Muscle layer of duodenum (tissue), 2 donors: ENCODE measurements at regions not wholly inside any gene's neighbourhood (a gene's known extent, or its start where the extent isn't known, plus 50 kb on each side); places are given as distances from the start of the nearest gene placed in this dataset.
"Not testable (repeated sequence)": the region's sequence is repeated elsewhere in the genome, so short reads cannot be mapped to it uniquely, and the experiment has no call there.

Source experiments
- H3K27ac ChIP-seq: one replicate; pipeline ENCODE4 v1.7.0; 2013; ENCODE audit warnings: mild to moderate bottlenecking, low read length
- H3K27me3 ChIP-seq: one replicate; pipeline ENCODE4 v1.7.0; 2013; ENCODE audit warnings: low read depth, mild to moderate bottlenecking, control low read depth, low read length
- H3K36me3 ChIP-seq, 2 donors: one replicate each; pipeline ENCODE4 v1.7.0; 2013; ENCODE audit warnings: low read length in 2 of 2, control low read depth in 1 of 2, mild to moderate bottlenecking in 1 of 2; ENCODE audit not compliant: insufficient read depth in 2 of 2, control insufficient read depth in 1 of 2
- H3K4me1 ChIP-seq, 2 donors: one replicate each; pipeline ENCODE4 v1.7.0; 2013; ENCODE audit warnings: low read length in 2 of 2, mild to moderate bottlenecking in 2 of 2, control low read depth in 1 of 2, moderate library complexity in 1 of 2; ENCODE audit not compliant: insufficient read depth in 2 of 2, control insufficient read depth in 1 of 2
- H3K4me3 ChIP-seq, 2 donors: one replicate each; pipeline ENCODE4 v1.7.0; 2013; ENCODE audit warnings: low read length in 2 of 2, low read depth in 1 of 2, mild to moderate bottlenecking in 1 of 2
- H3K9me3 ChIP-seq, 2 donors: one replicate each; pipeline ENCODE4 v1.7.0; 2013; ENCODE audit warnings: low read length in 2 of 2, control low read depth in 1 of 2, mild to moderate bottlenecking in 1 of 2; ENCODE audit not compliant: control insufficient read depth in 1 of 2
- donor health status: healthy.

DNA sequence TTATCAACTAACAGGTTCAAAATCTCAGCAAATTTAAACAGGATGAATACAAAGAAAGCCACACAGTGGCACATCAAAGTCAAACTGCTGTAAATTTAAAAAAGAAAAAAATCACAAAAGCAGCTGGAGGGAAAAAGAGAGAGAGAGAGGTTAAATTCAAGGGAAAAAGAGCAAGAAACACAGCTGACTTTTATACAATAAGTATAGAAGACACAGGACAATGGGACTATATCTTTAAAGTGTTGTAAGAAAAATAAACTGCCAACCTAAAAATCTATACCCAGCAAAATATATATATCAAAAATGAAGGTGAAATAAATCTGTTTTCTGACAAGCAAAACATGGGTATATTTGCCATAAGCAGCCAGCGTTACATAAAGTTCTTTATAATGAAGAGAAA, 261.5 kb downstream of the TLE1 start:
- Histone ChIP-seq H3K9me3 (peaks cover 0 to 2% of the 10 kb centered on the region in 2 donors), H3K27ac (no peak overlapping the region), H3K36me3 (no peaks in the 10 kb centered on the region), H3K4me3 (no peak overlapping the region), H3K4me1 (no peaks in the 10 kb centered on the region), H3K27me3 (no peaks in the 10 kb centered on the region)

DNA sequence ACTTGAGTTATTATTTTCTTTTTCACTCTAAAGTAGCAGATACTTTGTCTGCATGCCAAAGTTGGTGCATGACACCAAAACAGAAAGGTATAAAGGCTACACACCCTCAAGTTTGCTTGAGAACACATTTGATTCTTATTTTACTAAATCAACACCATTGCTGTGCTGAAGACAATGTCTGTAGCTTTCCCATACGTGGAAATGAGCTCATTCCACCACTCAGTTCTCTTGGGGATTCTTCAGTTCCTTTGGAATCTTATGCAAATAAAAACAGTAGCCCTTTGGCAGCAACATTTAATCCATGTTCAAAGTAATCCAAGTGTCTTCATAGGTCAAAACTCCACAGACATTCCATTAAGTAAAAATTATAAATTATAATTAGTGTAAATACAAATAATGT, 264.9 kb downstream of the TLE1 start:
- H3K4me3 ChIP-seq: no peak overlapping the region
- no peaks in the 10 kb centered on the region for H3K27me3 ChIP-seq
- H3K4me1 ChIP-seq: no peaks in the 10 kb centered on the region
- H3K9me3 ChIP-seq: peaks cover 0 to 2% of the 10 kb centered on the region in 2 donors
- no peak overlapping the region for H3K27ac ChIP-seq
- H3K36me3 ChIP-seq: no peaks in the 10 kb centered on the region

DNA sequence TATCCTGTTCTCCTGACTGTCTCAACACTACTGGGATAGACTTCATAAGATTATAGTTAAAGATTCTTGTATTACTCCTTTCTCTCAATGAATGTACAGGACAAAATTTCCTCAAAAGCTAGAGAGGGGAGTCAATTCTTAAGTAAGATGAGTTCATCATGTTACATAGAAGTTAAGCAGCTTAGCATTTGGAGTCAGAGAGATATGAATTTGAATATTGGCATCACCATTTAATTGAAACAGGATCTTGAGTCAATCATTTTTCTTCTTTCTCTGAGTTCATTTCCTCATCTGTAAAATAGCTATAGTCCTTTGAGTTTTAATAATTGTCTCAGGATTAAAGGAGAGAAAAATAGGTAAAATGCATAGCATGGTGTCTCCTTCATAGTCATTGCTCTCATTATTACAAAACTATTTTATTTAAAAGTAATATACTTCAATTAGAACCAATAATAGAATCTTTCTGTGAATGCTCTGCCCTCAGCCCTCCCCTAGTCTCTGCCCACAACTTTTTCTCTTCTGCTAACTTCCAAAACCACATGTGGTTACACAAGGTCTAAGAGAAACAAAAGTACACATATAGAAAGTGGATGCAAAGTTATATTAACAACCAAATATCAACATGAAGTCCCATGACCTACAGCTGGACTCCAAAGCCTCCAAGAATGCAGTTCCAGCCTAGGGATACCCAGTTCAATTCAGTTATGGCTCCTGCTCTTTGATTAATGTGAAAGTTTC, 265.6 kb downstream of the TLE1 start:
- Histone ChIP-seq H3K36me3 (no peaks in the 10 kb centered on the region), H3K27ac (no peak overlapping the region), H3K4me1 (no peaks in the 10 kb centered on the region), H3K4me3 (no peak overlapping the region), H3K27me3 (no peaks in the 10 kb centered on the region), H3K9me3 (peaks cover 0 to 2% of the 10 kb centered on the region in 2 donors)

DNA sequence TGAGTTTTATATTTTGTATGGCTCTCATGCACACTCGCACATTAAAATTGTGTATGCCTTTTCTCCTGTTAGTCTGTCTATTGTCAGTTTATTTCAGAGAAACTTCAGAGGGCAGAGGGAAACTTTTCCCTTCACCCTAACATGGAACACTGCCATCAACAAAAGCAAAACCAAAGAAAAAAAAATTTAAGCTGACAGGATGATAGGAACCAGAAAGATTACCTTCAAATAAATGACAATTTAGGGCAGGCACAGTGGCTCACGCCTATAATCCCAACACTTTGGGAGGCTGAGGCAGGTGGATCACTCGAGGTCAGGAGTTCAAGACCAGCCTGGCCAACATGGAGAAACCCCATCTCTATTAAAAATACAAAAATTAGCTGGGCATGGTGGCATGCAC, 268.3 kb downstream of the TLE1 start:
- not testable (repeated sequence) for H3K4me1 ChIP-seq, H3K27me3 ChIP-seq, H3K4me3 ChIP-seq, H3K27ac ChIP-seq, H3K36me3 ChIP-seq, H3K9me3 ChIP-seq

DNA sequence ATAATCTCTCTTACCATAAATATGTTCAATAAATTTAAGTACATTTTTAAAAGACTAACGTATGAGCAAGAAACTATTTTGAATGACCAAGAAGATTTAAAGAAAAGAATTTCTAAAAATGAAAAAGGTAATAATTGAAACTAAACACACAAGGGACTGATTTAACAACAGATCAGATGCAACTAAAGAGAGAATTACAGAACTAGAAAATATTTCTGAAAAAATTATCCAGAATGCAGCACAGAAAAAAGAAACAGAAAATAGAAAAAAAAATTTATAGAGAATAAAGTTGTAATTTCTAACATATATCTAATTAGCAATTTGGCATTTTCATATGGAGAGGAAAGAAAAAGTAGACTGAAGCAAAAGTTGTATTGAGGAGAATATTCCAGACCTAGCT, 269.3 kb downstream of the TLE1 start:
- Histone ChIP-seq H3K4me1 (no peaks in the 10 kb centered on the region), H3K4me3 (no peak overlapping the region), H3K27ac (no peak overlapping the region), H3K9me3 (no peaks in the 10 kb centered on the region), H3K36me3 (no peaks in the 10 kb centered on the region), H3K27me3 (no peaks in the 10 kb centered on the region)

DNA sequence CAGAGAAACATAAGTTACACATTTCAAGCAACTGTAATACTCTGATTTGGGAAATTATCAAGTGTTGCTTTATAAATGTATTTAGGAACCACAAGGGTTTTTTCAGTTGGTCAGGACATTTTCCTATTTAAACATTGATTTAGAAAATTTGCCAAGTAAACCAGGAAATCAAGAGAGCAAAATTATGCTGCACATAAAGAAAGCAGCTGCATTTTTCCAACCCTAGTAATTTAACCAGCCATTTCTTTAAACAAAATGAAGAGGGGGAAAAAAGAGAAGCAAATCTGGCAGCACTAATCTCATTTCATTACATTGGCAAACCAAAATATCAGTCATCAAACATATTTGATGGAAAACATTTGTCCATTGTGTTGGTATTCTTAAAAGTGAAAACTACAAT, 271.4 kb downstream of the TLE1 start:
- Histone ChIP-seq H3K36me3 (no peaks in the 10 kb centered on the region), H3K9me3 (no peaks in the 10 kb centered on the region), H3K27ac (no peak overlapping the region), H3K4me3 (no peak overlapping the region), H3K4me1 (no peaks in the 10 kb centered on the region), H3K27me3 (no peaks in the 10 kb centered on the region)

DNA sequence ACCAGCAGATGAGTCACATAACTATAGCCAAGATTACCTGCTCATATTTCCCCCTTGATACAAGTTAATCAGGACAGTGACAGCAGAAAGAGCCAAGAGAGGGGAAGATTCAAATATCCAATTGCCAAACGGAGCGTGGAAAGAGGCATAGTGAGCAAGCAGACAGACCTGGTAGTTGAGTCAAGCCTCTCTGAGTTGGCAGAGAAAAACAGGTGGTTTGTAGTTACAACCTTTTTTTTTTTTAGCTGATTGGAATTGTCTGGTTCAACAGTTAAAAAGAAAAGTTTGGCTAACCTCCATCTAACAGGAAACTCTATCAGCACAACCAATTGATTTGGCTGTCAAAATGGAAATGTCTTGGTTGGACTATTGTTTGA, 272.1 kb downstream of the TLE1 start:
- H3K27me3 ChIP-seq: no peaks in the 10 kb centered on the region
- no peak overlapping the region for H3K27ac ChIP-seq
- H3K9me3 ChIP-seq: no peaks in the 10 kb centered on the region
- H3K36me3 ChIP-seq: no peaks in the 10 kb centered on the region
- peak overlapping the region in 1 of 2 donors; percentile 4 for H3K4me3 ChIP-seq
- no peaks in the 10 kb centered on the region for H3K4me1 ChIP-seq

DNA sequence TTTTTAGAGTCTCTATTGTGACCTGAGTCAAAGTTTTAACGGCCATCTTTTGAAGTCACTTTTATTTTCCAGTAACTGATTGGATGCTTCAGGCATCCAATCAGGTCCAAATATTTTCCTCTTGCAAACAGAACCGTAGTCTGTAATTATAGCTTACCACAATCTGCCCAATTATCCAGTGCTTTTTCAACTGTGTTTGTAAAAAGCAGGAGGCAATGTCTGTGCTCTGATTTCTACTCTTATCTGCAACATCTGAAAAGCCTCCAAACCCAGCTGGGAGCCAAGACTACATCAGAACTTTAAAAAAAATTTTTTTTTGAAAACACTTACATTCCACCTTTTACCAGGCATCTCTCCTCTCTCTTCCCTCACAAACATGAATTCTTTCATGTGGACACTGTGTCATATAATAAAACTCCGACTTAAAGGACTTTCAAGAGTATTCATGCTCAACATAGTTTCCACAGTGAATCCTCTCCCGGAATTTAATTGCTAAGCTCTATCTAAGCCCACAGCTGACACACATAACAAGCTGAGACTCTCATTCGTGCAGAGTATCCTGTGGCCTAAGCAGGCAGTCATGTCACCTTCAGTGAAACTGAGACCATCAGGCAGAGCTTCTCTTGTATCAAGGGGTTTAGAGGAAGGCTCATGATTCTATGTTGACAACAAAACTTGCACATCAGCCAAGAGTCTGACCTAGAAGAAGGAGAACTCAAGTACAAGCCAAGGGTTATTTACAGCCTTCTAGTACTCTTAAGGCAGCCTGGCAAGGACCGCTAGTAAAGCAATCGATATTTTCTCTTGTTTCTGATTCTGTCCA, 272.7 kb downstream of the TLE1 start:
- H3K36me3 ChIP-seq: no peaks in the 10 kb centered on the region
- no peaks in the 10 kb centered on the region for H3K27me3 ChIP-seq
- no peaks in the 10 kb centered on the region for H3K4me1 ChIP-seq
- H3K27ac ChIP-seq: no peak overlapping the region
- peak overlapping the region in 1 of 2 donors; percentile 4 for H3K4me3 ChIP-seq
- H3K9me3 ChIP-seq: peaks cover 0 to 3% of the 10 kb centered on the region in 2 donors

DNA sequence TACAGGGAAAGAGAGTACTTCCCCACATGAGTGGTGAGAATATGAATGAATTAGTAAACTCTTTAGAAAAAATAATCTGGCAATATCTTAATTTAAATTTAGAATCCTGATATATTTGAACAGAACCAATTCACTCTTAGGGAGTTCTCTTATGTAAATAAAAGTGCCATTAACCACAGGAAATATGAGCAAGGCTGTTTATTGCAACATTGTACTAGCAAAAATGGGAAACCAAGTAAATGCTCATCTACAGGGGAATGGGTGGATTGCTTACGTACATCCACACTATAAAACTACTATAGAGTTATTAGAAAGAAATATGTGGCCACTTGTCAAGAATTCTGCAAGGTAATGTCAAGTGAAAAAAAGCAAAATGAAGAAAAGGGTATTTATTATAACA, 274.5 kb downstream of the TLE1 start:
- no peak overlapping the region for H3K27ac ChIP-seq
- H3K9me3 ChIP-seq: peaks cover 0 to 3% of the 10 kb centered on the region in 2 donors
- H3K4me3 ChIP-seq: no peak overlapping the region
- no peaks in the 10 kb centered on the region for H3K36me3 ChIP-seq
- H3K4me1 ChIP-seq: no peaks in the 10 kb centered on the region
- no peaks in the 10 kb centered on the region for H3K27me3 ChIP-seq

DNA sequence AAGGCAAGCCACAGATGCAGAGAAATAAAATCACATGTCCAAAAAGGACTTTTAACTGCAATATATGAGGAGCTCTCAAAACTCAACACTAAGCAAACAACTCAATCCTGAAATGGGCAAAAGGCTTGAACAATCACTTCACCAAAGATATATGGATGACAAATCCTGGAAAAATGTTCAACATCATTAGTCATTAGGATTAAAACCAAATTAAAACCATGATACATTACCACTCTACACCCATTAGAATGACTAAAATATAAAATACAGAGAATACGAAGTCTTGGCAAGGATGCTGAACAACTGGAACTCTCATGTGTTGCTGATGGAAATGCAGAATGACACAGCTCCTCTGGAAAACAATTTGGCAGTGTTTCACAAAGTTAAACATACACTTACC, 277.4 kb downstream of the TLE1 start:
- Histone ChIP-seq H3K4me1 (no peaks in the 10 kb centered on the region), H3K27me3 (no peaks in the 10 kb centered on the region), H3K27ac (no peak overlapping the region), H3K36me3 (no peaks in the 10 kb centered on the region), H3K4me3 (no peak overlapping the region), H3K9me3 (peaks cover 0 to 3% of the 10 kb centered on the region in 2 donors)

DNA sequence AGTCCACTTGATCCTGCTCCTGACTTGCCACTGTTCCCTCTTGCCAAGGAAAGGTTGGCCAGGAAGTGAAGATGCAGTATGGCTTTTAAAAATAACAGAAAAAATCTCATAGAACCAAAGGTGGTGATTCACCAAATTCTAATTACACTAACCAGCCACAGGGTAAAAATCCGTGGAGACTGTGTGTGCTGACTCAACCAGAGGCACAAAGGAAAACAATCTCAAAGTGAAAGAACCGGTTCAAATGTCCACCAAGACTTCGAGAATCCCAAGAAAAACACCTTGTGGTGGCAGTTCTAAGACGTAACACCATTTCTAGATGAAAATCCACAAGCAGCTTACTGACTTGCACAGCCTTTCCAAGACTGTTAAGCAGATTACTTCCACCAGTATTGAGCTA, 279.1 kb downstream of the TLE1 start:
- H3K4me3 ChIP-seq: no peak overlapping the region
- peaks cover 0 to 3% of the 10 kb centered on the region in 2 donors for H3K9me3 ChIP-seq
- H3K36me3 ChIP-seq: no peaks in the 10 kb centered on the region
- H3K27ac ChIP-seq: no peak overlapping the region
- no peaks in the 10 kb centered on the region for H3K27me3 ChIP-seq
- no peaks in the 10 kb centered on the region for H3K4me1 ChIP-seq
